ENCODE measurements at regions not wholly inside any gene's neighbourhood (a gene's known extent, or its start where the extent isn't known, plus 50 kb on each side); places are given as distances from the start of the nearest gene placed in this dataset.

- no peak for DNase-seq
- TF ChIP-seq GATA1 (IDR thresholded peaks at IDR 0.05; ENCODE audit: low read depth, low read length) (no peak), POLR2A (IDR thresholded peaks at IDR 0.05; ENCODE audit: low read length) (no peak)
Measured at GRCh38 chr16:89039756-89040155, 53.9 kb upstream of the ACSF3 start.

- DNase-seq: no peak
- TF ChIP-seq GATA1 (IDR thresholded peaks at IDR 0.05; ENCODE audit: low read depth, low read length): no peak
- no peak for TF ChIP-seq POLR2A (IDR thresholded peaks at IDR 0.05; ENCODE audit: low read length)
Measured at GRCh38 chr16:89040391-89040790, 53.3 kb upstream of the ACSF3 start.

GRCh38 chr16:89040861-89041570 is 52.6 kb upstream of the ACSF3 start:
- no peak for TF ChIP-seq GATA1 (IDR thresholded peaks at IDR 0.05; ENCODE audit: low read depth, low read length)
- no peak for TF ChIP-seq POLR2A (IDR thresholded peaks at IDR 0.05; ENCODE audit: low read length)
- no peak for DNase-seq

- no peak for DNase-seq
- no peak for TF ChIP-seq GATA1 (IDR thresholded peaks at IDR 0.05; ENCODE audit: low read depth, low read length)
- no peak for TF ChIP-seq POLR2A (IDR thresholded peaks at IDR 0.05; ENCODE audit: low read length)
Measured at GRCh38 chr16:89041571-89042481, 51.8 kb upstream of the ACSF3 start.

- TF ChIP-seq POLR2A (IDR thresholded peaks at IDR 0.05; ENCODE audit: low read length): no peak
- TF ChIP-seq GATA1 (IDR thresholded peaks at IDR 0.05; ENCODE audit: low read depth, low read length): no peak
Measured at GRCh38 chr16:89042711-89043551, 50.7 kb upstream of the ACSF3 start.

GRCh38 chr16:89043636-89044417 is 49.8 kb upstream of the ACSF3 start:
- DNase-seq: no peak
- TF ChIP-seq GATA1 (IDR thresholded peaks at IDR 0.05; ENCODE audit: low read depth, low read length): no peak
- TF ChIP-seq POLR2A (IDR thresholded peaks at IDR 0.05; ENCODE audit: low read length): no peak

More at GRCh38 chr16:89042711-89043551, 50.7 kb upstream of the ACSF3 start:
- no peak for DNase-seq
